ENCODE measurements at regions not wholly inside any gene's neighbourhood (a gene's known extent, or its start where the extent isn't known, plus 50 kb on each side); places are given as distances from the start of the nearest gene placed in this dataset.

GRCh38 chr2:106959975-106960682, 74.2 kb upstream of the ST6GAL2 start:
- Histone ChIP-seq H3K4me3 (no peak overlapping the region), H3K27me3 (no peaks in the 10 kb centered on the region), H3K36me3 (no peaks in the 10 kb centered on the region), H3K9me3 (no peaks in the 10 kb centered on the region), H3K27ac (no peak overlapping the region), H3K4me1 (no peaks in the 10 kb centered on the region)
- no peak for DNase-seq
- no peak for ATAC-seq
- intact Hi-C loops (cut with DNase I; ENCODE audit: low total_unique reads) (no loop called here), in situ Hi-C loops (cut with MboI; ENCODE audit: low sequenced_read_pairs in 4 of 4) (no loop called here)
- TF ChIP-seq POLR2A (IDR thresholded peaks at IDR 0.05) (no peak), CTCF (IDR thresholded peaks at IDR 0.05 in 4 of 5, conservative IDR thresholded peaks at IDR 0.05 in 1 of 5) (no peak)

GRCh38 chr2:106960683-106961161, 74.8 kb upstream of the ST6GAL2 start:
- DNase-seq (no peak), ATAC-seq (no peak)
- intact Hi-C loops (cut with DNase I; ENCODE audit: low total_unique reads), result no loop called here
- no peaks in the 10 kb centered on the region for H3K4me1 ChIP-seq
- no peaks in the 10 kb centered on the region for H3K9me3 ChIP-seq
- H3K27me3 ChIP-seq, result no peaks in the 10 kb centered on the region
- no peaks in the 10 kb centered on the region for H3K36me3 ChIP-seq
- in situ Hi-C loops (cut with MboI; ENCODE audit: low sequenced_read_pairs in 4 of 4), result no loop called here
- no peak overlapping the region for H3K27ac ChIP-seq
- TF ChIP-seq POLR2A (IDR thresholded peaks at IDR 0.05) (no peak), CTCF (IDR thresholded peaks at IDR 0.05 in 4 of 5, conservative IDR thresholded peaks at IDR 0.05 in 1 of 5) (no peak)
- H3K4me3 ChIP-seq, result no peak overlapping the region

- in situ Hi-C loops (cut with MboI; ENCODE audit: low sequenced_read_pairs in 4 of 4) (no loop called here), intact Hi-C loops (cut with DNase I; ENCODE audit: low total_unique reads) (no loop called here)
- Histone ChIP-seq H3K27ac (no peak overlapping the region), H3K9me3 (no peaks in the 10 kb centered on the region), H3K4me3 (no peak overlapping the region), H3K36me3 (no peaks in the 10 kb centered on the region), H3K27me3 (no peaks in the 10 kb centered on the region), H3K4me1 (no peaks in the 10 kb centered on the region)
- DNase-seq (no peak), ATAC-seq (no peak)
- TF ChIP-seq CTCF (IDR thresholded peaks at IDR 0.05 in 4 of 5, conservative IDR thresholded peaks at IDR 0.05 in 1 of 5), result no peak
- no peak for TF ChIP-seq POLR2A (IDR thresholded peaks at IDR 0.05)
Observed at GRCh38 chr2:106961328-106961727, 75.4 kb upstream of the ST6GAL2 start.

- intact Hi-C loops (cut with DNase I; ENCODE audit: low total_unique reads), result no loop called here
- Histone ChIP-seq H3K27me3 (no peaks in the 10 kb centered on the region), H3K4me3 (no peak overlapping the region)
Observed at GRCh38 chr2:106963156-106963555, 77.2 kb upstream of the ST6GAL2 start.

More at GRCh38 chr2:106963156-106963555, 77.2 kb upstream of the ST6GAL2 start:
- in situ Hi-C loops (cut with MboI; ENCODE audit: low sequenced_read_pairs in 4 of 4), result no loop called here
- no peaks in the 10 kb centered on the region for H3K9me3 ChIP-seq
- DNase-seq, result no peak
- H3K36me3 ChIP-seq, result no peaks in the 10 kb centered on the region
- no peaks in the 10 kb centered on the region for H3K4me1 ChIP-seq
- H3K27ac ChIP-seq, result no peak overlapping the region
- no peak for TF ChIP-seq CTCF (IDR thresholded peaks at IDR 0.05 in 4 of 5, conservative IDR thresholded peaks at IDR 0.05 in 1 of 5)
- TF ChIP-seq POLR2A (IDR thresholded peaks at IDR 0.05), result no peak
- ATAC-seq, result no peak

Data from gastrocnemius medialis (tissue), 4 donors.